ENCODE measurements at regions not wholly inside any gene's neighbourhood (a gene's known extent, or its start where the extent isn't known, plus 50 kb on each side); places are given as distances from the start of the nearest gene placed in this dataset.
"Not testable (repeated sequence)": the region's sequence is repeated elsewhere in the genome, so short reads cannot be mapped to it uniquely, and the experiment has no call there.

DNA sequence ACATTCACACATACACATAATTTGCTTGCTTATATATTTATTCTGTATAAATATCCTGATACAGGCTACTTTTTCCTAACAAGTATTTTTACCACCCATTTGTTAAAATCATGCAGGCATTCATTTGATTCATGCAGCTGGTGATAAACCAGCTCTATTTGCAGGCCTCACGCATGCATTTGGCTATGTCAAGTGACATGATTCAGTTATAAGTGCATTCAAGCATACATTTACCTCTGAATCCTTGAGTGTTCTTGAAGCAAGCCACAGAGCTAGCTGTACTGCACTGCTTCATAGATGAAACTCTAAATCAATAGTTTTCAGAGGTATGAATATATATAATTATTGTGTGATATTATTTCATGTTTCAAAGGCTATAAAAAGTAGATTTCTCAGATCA, 544.0 kb upstream of the AGA start:
- intact Hi-C loops (cut with DNase I; ENCODE audit: low total_unique reads) = no loop called here
- DNase-seq (ENCODE audit: low spot score in 2 of 2) = no peak
- no peak for TF ChIP-seq CTCF (IDR thresholded peaks at IDR 0.05)
- TF ChIP-seq POLR2A (IDR thresholded peaks at IDR 0.05) = no peak
- 80 to 96% methylated on average over 1 of the region's 1 CpG for WGBS, 2 donors
- H3K4me3 ChIP-seq (ENCODE audit: low read depth, poor library complexity, severe bottlenecking) = no peak overlapping the region

DNA sequence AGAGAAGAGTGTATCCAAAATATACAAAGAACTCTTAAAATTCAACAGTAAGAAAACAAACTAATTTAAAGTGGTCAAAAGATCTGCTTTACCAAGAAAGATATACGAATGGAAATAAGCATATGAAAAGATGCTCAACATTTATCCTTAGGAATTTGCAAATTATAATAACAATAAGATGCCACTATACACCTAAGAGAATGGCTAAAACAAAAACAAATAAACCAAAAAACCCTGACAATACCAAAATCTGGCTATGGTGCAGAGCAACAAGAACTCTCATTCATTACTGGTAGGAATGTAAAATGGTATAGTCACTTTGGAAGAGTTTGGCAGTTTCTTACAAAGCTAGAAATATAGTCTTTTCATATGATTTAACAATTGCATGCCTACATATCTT, 545.7 kb upstream of the AGA start:
- 72 to 82% methylated on average over 1 of the region's 1 CpG for WGBS, 2 donors
- TF ChIP-seq CTCF (IDR thresholded peaks at IDR 0.05) (no peak), POLR2A (IDR thresholded peaks at IDR 0.05) (no peak)
- intact Hi-C loops (cut with DNase I; ENCODE audit: low total_unique reads) = no loop called here
- H3K4me3 ChIP-seq (ENCODE audit: low read depth, poor library complexity, severe bottlenecking) = no peak overlapping the region
- no peak for DNase-seq (ENCODE audit: low spot score in 2 of 2)

GRCh38 chr4:177989503-177990201, 547.4 kb upstream of the AGA start:
- intact Hi-C loops (cut with DNase I; ENCODE audit: low total_unique reads) = no loop called here
- TF ChIP-seq POLR2A (IDR thresholded peaks at IDR 0.05) (no peak), CTCF (IDR thresholded peaks at IDR 0.05) (no peak)
- DNase-seq (ENCODE audit: low spot score in 2 of 2) = no peak
- H3K4me3 ChIP-seq (ENCODE audit: low read depth, poor library complexity, severe bottlenecking) = no peak overlapping the region
- 63 to 65% methylated on average over 4 of the region's 4 CpGs for WGBS, 2 donors

GRCh38 chr4:178003098-178003657, 560.9 kb upstream of the AGA start:
- WGBS, 2 donors = 79 to 85% methylated on average over 5 of the region's 5 CpGs
- no peak overlapping the region for H3K4me3 ChIP-seq (ENCODE audit: low read depth, poor library complexity, severe bottlenecking)
- DNase-seq (ENCODE audit: low spot score in 2 of 2) = no peak
- TF ChIP-seq POLR2A (IDR thresholded peaks at IDR 0.05) = no peak
- no peak for TF ChIP-seq CTCF (IDR thresholded peaks at IDR 0.05)
- intact Hi-C loops (cut with DNase I; ENCODE audit: low total_unique reads) = no loop called here

- intact Hi-C loops (cut with DNase I; ENCODE audit: low total_unique reads) = no loop called here
- no peak for DNase-seq (ENCODE audit: low spot score in 2 of 2)
- TF ChIP-seq CTCF (IDR thresholded peaks at IDR 0.05) = no peak
- WGBS, 2 donors = 69 to 75% methylated on average over 3 of the region's 3 CpGs
- H3K4me3 ChIP-seq (ENCODE audit: low read depth, poor library complexity, severe bottlenecking) = no peak overlapping the region
These were observed 568.4 kb upstream of the AGA start for GRCh38 chr4:178010596-178010995.

GRCh38 chr4:178015046-178015445, 572.8 kb upstream of the AGA start:
- H3K4me3 ChIP-seq (ENCODE audit: low read depth, poor library complexity, severe bottlenecking); intact Hi-C loops (cut with DNase I; ENCODE audit: low total_unique reads): not testable (repeated sequence)
- WGBS, 2 donors = 94 to 97% methylated on average over 27 of the region's 27 CpGs

More at GRCh38 chr4:178015046-178015445, 572.8 kb upstream of the AGA start:
- not testable (repeated sequence) for DNase-seq (ENCODE audit: low spot score in 2 of 2)
